Limb (tissue), 2 donors: ENCODE measurements at regions not wholly inside any gene's neighbourhood (a gene's known extent, or its start where the extent isn't known, plus 50 kb on each side); places are given as distances from the start of the nearest gene placed in this dataset.
"Not testable (repeated sequence)": the region's sequence is repeated elsewhere in the genome, so short reads cannot be mapped to it uniquely, and the experiment has no call there.

Experiments used
- DNase-seq, 2 donors: peaks; one replicate each; pipeline ENCODE4 v3.0.0-alpha.2; 2016; ENCODE audit errors: extremely low spot score in 2 of 2

- DNase-seq: not testable (repeated sequence)
Measured at GRCh38 chr6:113724927-113725326, 132.2 kb upstream of the MARCKS start.

- no peak for DNase-seq
Measured at GRCh38 chr6:113731541-113731940, 125.6 kb upstream of the MARCKS start.

- DNase-seq: peak; percentile 76 to 85
Measured at GRCh38 chr6:113732384-113732966, 124.7 kb upstream of the MARCKS start.

- peak in 1 of 2 donors; percentile 35 for DNase-seq
Measured at GRCh38 chr6:113733381-113733780, 123.8 kb upstream of the MARCKS start.

GRCh38 chr6:113734982-113735381, 122.2 kb upstream of the MARCKS start:
- no peak for DNase-seq

- peak in 1 of 2 donors; percentile 48 for DNase-seq
Measured at GRCh38 chr6:113735491-113735890, 121.7 kb upstream of the MARCKS start.

GRCh38 chr6:113736978-113737377, 120.2 kb upstream of the MARCKS start:
- DNase-seq: no peak

- DNase-seq: no peak
Measured at GRCh38 chr6:113739041-113739655, 118.0 kb upstream of the MARCKS start.

- no peak for DNase-seq
Measured at GRCh38 chr6:113741651-113742050, 115.5 kb upstream of the MARCKS start.

- DNase-seq: no peak
Measured at GRCh38 chr6:113742342-113742741, 114.8 kb upstream of the MARCKS start.

GRCh38 chr6:113744861-113745260, 112.3 kb upstream of the MARCKS start:
- DNase-seq: peak in 1 of 2 donors; percentile 27

GRCh38 chr6:113750151-113750855, 106.8 kb upstream of the MARCKS start:
- no peak for DNase-seq

GRCh38 chr6:113754291-113754690, 102.9 kb upstream of the MARCKS start:
- DNase-seq: no peak

- no peak for DNase-seq
Measured at GRCh38 chr6:113755449-113756289, 101.5 kb upstream of the MARCKS start.

GRCh38 chr6:113756290-113756665, 100.9 kb upstream of the MARCKS start:
- no peak for DNase-seq

- DNase-seq: no peak
Measured at GRCh38 chr6:113758214-113758613, 98.9 kb upstream of the MARCKS start.

GRCh38 chr6:113758826-113759574, 98.1 kb upstream of the MARCKS start:
- no peak for DNase-seq

GRCh38 chr6:113762641-113763040, 94.5 kb upstream of the MARCKS start:
- DNase-seq: no peak

GRCh38 chr6:113763311-113763766, 93.8 kb upstream of the MARCKS start:
- DNase-seq: no peak

GRCh38 chr6:113763876-113764275, 93.3 kb upstream of the MARCKS start:
- no peak for DNase-seq

GRCh38 chr6:113765909-113766308, 91.2 kb upstream of the MARCKS start:
- DNase-seq: no peak
